HCT116 (cell line): ENCODE measurements at regions not wholly inside any gene's neighbourhood (a gene's known extent, or its start where the extent isn't known, plus 50 kb on each side); places are given as distances from the start of the nearest gene placed in this dataset.
A peak's percentile ranks its signal among the peaks of the same experiment; 100 is the strongest.

Source experiments
- ATAC-seq: fragments of 200-7000 bp; cut with Tn5 transposase; 2 replicates; pipeline ENCODE4 v1.9.1; 2020; ENCODE audit warnings: mild to moderate bottlenecking, moderate library complexity
- BruUV-seq: library from RNA; stranded (reverse); fragments of 400-500 nt; replicated peaks from 2 replicates; lab custom pipeline; 2021; lab: Mats Ljungman, UMichigan
- CTCF ChIA-PET: fragments of 300-600 bp; sonication (Branson Sonifier 250); formaldehyde crosslinking; loops from one replicate; lab custom pipeline; 2021; ENCODE audit warnings: antibody characterized with exemption; lab: Charles Lee
- POLR2A ChIA-PET: fragments of 300-600, 350-600 bp; sonication (Branson Sonifier 250); formaldehyde crosslinking; loops from one replicate; lab custom pipeline; 2021; ENCODE audit warnings: antibody characterized with exemption; lab: Charles Lee
- RAD21 ChIA-PET, 2 experiments: fragments of 300-600 bp; sonication (Branson Sonifier 250); formaldehyde crosslinking; loops; one replicate each; lab custom pipeline; 2023; ENCODE audit warnings: low total read pairs in 2 of 2; ENCODE audit not compliant: uncharacterized antibody in 2 of 2, unreplicated experiment in 2 of 2, low non-redundant PET in 1 of 2; lab: Charles Lee
- DNase-seq: peaks from one replicate; pipeline ENCODE4 v3.0.0-alpha.2; 2010; ENCODE audit warnings: low read depth, low spot score
- H2AFZ ChIP-seq: fragments of 200-600 bp; shearing (Covaris generic), sonication (generic); 2 replicates; pipeline ENCODE4 v1.6.1; 2017; ENCODE audit warnings: low read depth, mixed run types, mixed read lengths, antibody characterized with exemption, low read length; ENCODE audit not compliant: poor library complexity, severe bottlenecking
- H3K27ac ChIP-seq: 2 replicates; pipeline ENCODE4 v1.5.1; 2012; ENCODE audit warnings: low read depth, low read length
- H3K27me3 ChIP-seq: fragments of 200-600 bp; sonication (generic); 2 replicates; pipeline ENCODE4 v1.6.1; 2016; ENCODE audit warnings: mixed run types, low read length, mixed read lengths; ENCODE audit not compliant: insufficient read depth
- H3K36me3 ChIP-seq, 2 experiments: fragments of 200-500 bp in 1 of 2; fragments of 200-600 bp in 1 of 2; sonication (Bioruptor generic) in 1 of 2; sonication (generic) in 1 of 2; 2 replicates each; pipeline versions ENCODE4 v1.5.1 to v1.6.1; 2014 to 2016; ENCODE audit warnings: low read length in 2 of 2, inconsistent platforms in 1 of 2, mixed read lengths in 1 of 2, mixed run types in 1 of 2; ENCODE audit not compliant: insufficient read depth in 2 of 2, control insufficient read depth in 1 of 2
- H3K4me1 ChIP-seq, 2 experiments: fragments of 200-600 bp in 1 of 2; sonication (generic) in 1 of 2; 2 replicates each; pipeline versions ENCODE4 v1.5.1 to v1.6.1; 2012 to 2017; ENCODE audit warnings: low read length in 2 of 2, inconsistent platforms in 1 of 2, mild to moderate bottlenecking in 1 of 2, mixed read lengths in 1 of 2, mixed run types in 1 of 2, moderate library complexity in 1 of 2; ENCODE audit not compliant: insufficient read depth in 2 of 2, control insufficient read depth in 1 of 2
- H3K4me2 ChIP-seq: fragments of 200-600 bp; sonication (generic); 2 replicates; pipeline ENCODE4 v1.6.1; 2017; ENCODE audit warnings: mixed run types, low read length, mixed read lengths
- H3K4me3 ChIP-seq, 2 experiments: fragments of 200-600 bp in 1 of 2; sonication (generic) in 1 of 2; replicated peaks in 1 of 2; 2 replicates each; pipeline ENCODE4 v1.5.1; 2011 to 2016; ENCODE audit warnings: low read length in 2 of 2, control low read depth in 1 of 2, low read depth in 1 of 2, mild to moderate bottlenecking in 1 of 2, mixed read lengths in 1 of 2, mixed run types in 1 of 2
- H3K79me2 ChIP-seq: fragments of 200-600 bp; sonication (generic); 2 replicates; pipeline ENCODE4 v1.6.1; 2017; ENCODE audit warnings: mild to moderate bottlenecking, mixed run types, low read length, moderate library complexity, mixed read lengths; ENCODE audit not compliant: insufficient read depth
- H3K9ac ChIP-seq: fragments of 200-600 bp; sonication (generic); 2 replicates; pipeline ENCODE4 v1.6.1; 2016; ENCODE audit warnings: low read length, mixed read lengths
- H3K9me2 ChIP-seq: fragments of 200-600 bp; sonication (generic), shearing (Covaris generic); 2 replicates; pipeline ENCODE4 v1.6.1; 2017; ENCODE audit warnings: mixed run types, mild to moderate bottlenecking, moderate library complexity; ENCODE audit not compliant: insufficient read depth
- H3K9me3 ChIP-seq, 2 experiments: fragments of 200-500 bp in 1 of 2; fragments of 200-600 bp in 1 of 2; sonication (Bioruptor generic) in 1 of 2; sonication (generic) in 1 of 2; 2 replicates each; pipeline ENCODE4 v1.6.1; 2014 to 2017; ENCODE audit warnings: low read length in 2 of 2, mixed read lengths in 2 of 2, inconsistent platforms in 1 of 2, low read depth in 1 of 2, mild to moderate bottlenecking in 1 of 2, mixed run types in 1 of 2, moderate library complexity in 1 of 2; ENCODE audit not compliant: control insufficient read depth in 1 of 2, insufficient read depth in 1 of 2
- H4K20me1 ChIP-seq: fragments of 200-600 bp; sonication (generic), shearing (Covaris generic); 2 replicates; pipeline ENCODE4 v1.6.1; 2017; ENCODE audit warnings: mixed run types, mild to moderate bottlenecking, moderate library complexity; ENCODE audit not compliant: insufficient read depth
- ATF3 ChIP-seq: IDR thresholded peaks from 2 replicates; pipeline ENCODE4 v1.6.1; 2012
- CBX3 ChIP-seq: IDR thresholded peaks from 2 replicates; pipeline ENCODE4 v1.6.1; 2012; ENCODE audit warnings: low read depth
- CEBPB ChIP-seq: IDR thresholded peaks from 2 replicates; pipeline ENCODE4 v1.6.1; 2012; ENCODE audit warnings: low read depth
- CTCF ChIP-seq, 3 experiments: fragments of 200-600 bp in 1 of 3; sonication (generic) in 1 of 3; IDR thresholded peaks in 2 of 3; conservative IDR thresholded peaks in 1 of 3; 2 replicates each; pipeline ENCODE4 v1.5.1; 2012 to 2017; ENCODE audit warnings: low read depth in 2 of 3, low read length in 2 of 3, antibody characterized with exemption in 1 of 3, borderline replicate concordance in 1 of 3, control low read depth in 1 of 3, mild to moderate bottlenecking in 1 of 3, mixed read lengths in 1 of 3, mixed run types in 1 of 3, moderate library complexity in 1 of 3; ENCODE audit not compliant: insufficient read depth in 1 of 3
- EGR1 ChIP-seq: IDR thresholded peaks from 2 replicates; pipeline ENCODE4 v1.6.1; 2012; ENCODE audit warnings: low read depth
- ELF1 ChIP-seq: IDR thresholded peaks from 2 replicates; pipeline ENCODE4 v1.6.1; 2012; ENCODE audit warnings: low read depth, borderline replicate concordance
- FOSL1 ChIP-seq: IDR thresholded peaks from 2 replicates; pipeline ENCODE4 v1.6.1; 2012; ENCODE audit warnings: low read depth
- JUND ChIP-seq: IDR thresholded peaks from 2 replicates; pipeline ENCODE4 v1.6.1; 2012
- MAX ChIP-seq: IDR thresholded peaks from 2 replicates; pipeline ENCODE4 v1.6.1; 2012
- POLR2AphosphoS5 ChIP-seq: IDR thresholded peaks from 2 replicates; pipeline ENCODE4 v1.6.1; 2011; ENCODE audit warnings: mild to moderate bottlenecking, low read depth, low read length, moderate library complexity
- SIN3A ChIP-seq: IDR thresholded peaks from 2 replicates; pipeline ENCODE4 v1.6.1; 2012; ENCODE audit warnings: low read depth
- SP1 ChIP-seq: IDR thresholded peaks from 2 replicates; pipeline ENCODE4 v1.6.1; 2012; ENCODE audit warnings: low read depth
- SRF ChIP-seq: IDR thresholded peaks from 2 replicates; pipeline ENCODE4 v1.6.1; 2012; ENCODE audit warnings: low read depth
- ZFX ChIP-seq: fragments of 450-650 bp; IDR thresholded peaks from 2 replicates; pipeline ENCODE4 v1.6.1; 2017
- ZNF274 ChIP-seq: fragments of 200-500 bp; sonication (Bioruptor generic); IDR thresholded peaks from 2 replicates; pipeline ENCODE4 v1.6.1; 2014; ENCODE audit warnings: mild to moderate bottlenecking, low read depth, low read length, inconsistent platforms
- intact Hi-C: fragments of 100-400 bp; cut with micrococcal nuclease; formaldehyde crosslinking; loops from 2 replicates; pipeline ENCODE4 v1.10.0; 2022

GRCh38 chr5:81802020-81802419 is 51.1 kb upstream of the SSBP2 start (continued):
- TF ChIP-seq CTCF (IDR thresholded peaks at IDR 0.05 in 2 of 3, conservative IDR thresholded peaks at IDR 0.05 in 1 of 3; ENCODE audit: borderline replicate concordance in 1 of 3, insufficient read depth in 1 of 3, low read depth in 2 of 3, low read length in 2 of 3) (no peak), SP1 (no peak), MAX (no peak), JUND (no peak), ZNF274 (no peak), EGR1 (no peak)

- no peaks in the 10 kb centered on the region for H3K36me3 ChIP-seq
- no peaks in the 10 kb centered on the region for H4K20me1 ChIP-seq
- no peak overlapping the region for H3K9ac ChIP-seq
- no peak for ATAC-seq
- H2AFZ ChIP-seq = peak overlapping the region; percentile 75
- peak overlapping the region; percentile 35 for H3K4me2 ChIP-seq
- H3K27me3 ChIP-seq = no peaks in the 10 kb centered on the region
- peaks cover 0 to 9% of the 10 kb centered on the region in 2 experiments; a peak in 1 of 4 replicates for H3K4me1 ChIP-seq
- no peak overlapping the region for H3K4me3 ChIP-seq
- CTCF ChIA-PET = no interaction called here
- BruUV-seq = no TSS peak
- RAD21 ChIA-PET = no interaction called here
- no peak for DNase-seq
- POLR2A ChIA-PET = no interaction called here
- no peak overlapping the region for H3K27ac ChIP-seq
- no peaks in the 10 kb centered on the region for H3K9me3 ChIP-seq
- intact Hi-C loops = no loop called here
- no peaks in the 10 kb centered on the region for H3K9me2 ChIP-seq
- TF ChIP-seq CEBPB (no peak), FOSL1 (no peak), CBX3 (no peak), POLR2AphosphoS5 (no peak), MAX (no peak), ATF3 (no peak), ZNF274 (no peak), SRF (no peak), ELF1 (no peak), ZFX (no peak), JUND (no peak), SIN3A (no peak)
- H3K79me2 ChIP-seq = no peaks in the 10 kb centered on the region
Observed at GRCh38 chr5:81800797-81801196, 49.9 kb upstream of the SSBP2 start.
